H1 (cell line): ENCODE measurements at regions not wholly inside any gene's neighbourhood (a gene's known extent, or its start where the extent isn't known, plus 50 kb on each side); places are given as distances from the start of the nearest gene placed in this dataset.

Experiments
- CTCF ChIA-PET: fragments of 300-600 bp; sonication (Branson Sonifier 250); formaldehyde crosslinking; loops from one replicate; lab custom pipeline; 2021; ENCODE audit not compliant: partially characterized antibody; lab: Charles Lee
- POLR2A ChIA-PET: fragments of 300-600 bp; sonication (Branson Sonifier 250); formaldehyde crosslinking; loops from one replicate; lab custom pipeline; 2021; ENCODE audit warnings: inconsistent platforms; ENCODE audit not compliant: partially characterized antibody; lab: Charles Lee
- DNase-seq, 2 experiments: peaks; one replicate each; pipeline versions ENCODE4 v3.0.0 to v3.0.0-alpha.2; 2010 to 2022; ENCODE audit warnings: low spot score in 2 of 2, low read depth in 1 of 2, mixed read lengths in 1 of 2
- FAIRE-seq: peaks from 2 replicates; lab custom pipeline; 2011; peaks lifted over from hg19 to GRCh38; lab: Jason Lieb, UNC
- H2AFZ ChIP-seq: 2 replicates; pipeline ENCODE4 v1.8.1; 2012; ENCODE audit warnings: low read length, inconsistent platforms
- H2AK5ac ChIP-seq: 2 replicates; pipeline ENCODE4 v1.6.1; 2013; ENCODE audit warnings: low read depth, low read length
- H2BK120ac ChIP-seq: replicated peaks from 2 replicates; pipeline ENCODE3; 2013; ENCODE audit warnings: low read depth, low read length, inconsistent platforms
- H2BK12ac ChIP-seq: 2 replicates; pipeline ENCODE4 v1.6.1; 2013; ENCODE audit warnings: low read depth, low read length
- H2BK15ac ChIP-seq: 2 replicates; pipeline ENCODE4 v1.6.1; 2013; ENCODE audit warnings: low read length
- H2BK20ac ChIP-seq: 2 replicates; pipeline ENCODE4 v1.6.1; 2013; ENCODE audit warnings: low read length
- H2BK5ac ChIP-seq: 2 replicates; pipeline ENCODE4 v1.6.1; 2013; ENCODE audit warnings: low read depth, low read length
- H3K14ac ChIP-seq: 2 replicates; pipeline ENCODE4 v1.6.1; 2013; ENCODE audit warnings: inconsistent platforms; ENCODE audit not compliant: insufficient read length
- H3K18ac ChIP-seq: 2 replicates; pipeline ENCODE4 v1.6.1; 2013; ENCODE audit warnings: low read length; ENCODE audit errors: extremely low read depth
- H3K23ac ChIP-seq: 2 replicates; pipeline ENCODE4 v1.6.1; 2013; ENCODE audit warnings: inconsistent platforms; ENCODE audit not compliant: insufficient read length
- H3K23me2 ChIP-seq: 2 replicates; pipeline ENCODE4 v1.6.1; 2013; ENCODE audit warnings: low read depth, low read length
- H3K27ac ChIP-seq: 2 replicates; pipeline ENCODE4 v1.6.1; 2011; ENCODE audit warnings: low read depth, low read length, inconsistent platforms
- H3K27me3 ChIP-seq, 4 experiments: replicated peaks in 1 of 4; 1 replicate in 1 of 4; 2 replicates in 3 of 4; pipeline versions ENCODE4 v1.6.1 to v1.8.1; 2011 to 2013; ENCODE audit warnings: low read length in 3 of 4, mild to moderate bottlenecking in 3 of 4, inconsistent platforms in 2 of 4, mixed read lengths in 2 of 4, moderate library complexity in 1 of 4; ENCODE audit not compliant: control insufficient read depth in 3 of 4, insufficient read depth in 3 of 4; ENCODE audit errors: extremely low read depth in 1 of 4
- H3K36me3 ChIP-seq, 4 experiments: 2 replicates each; pipeline versions ENCODE4 v1.6.1 to v1.8.1; 2011 to 2013; ENCODE audit warnings: mild to moderate bottlenecking in 4 of 4, low read length in 3 of 4, moderate library complexity in 2 of 4, control low read depth in 1 of 4, inconsistent platforms in 1 of 4; ENCODE audit not compliant: insufficient read depth in 4 of 4, control insufficient read depth in 2 of 4
- H3K4ac ChIP-seq: replicated peaks from 2 replicates; pipeline ENCODE3; 2013; ENCODE audit warnings: low read length, low read depth, mixed read lengths, inconsistent platforms; ENCODE audit not compliant: insufficient read length
- H3K4me1 ChIP-seq, 4 experiments: replicated peaks in 1 of 4; 1 replicate in 1 of 4; 2 replicates in 3 of 4; pipeline versions ENCODE4 v1.6.1 to v1.8.1; 2011 to 2013; ENCODE audit warnings: low read length in 3 of 4, inconsistent platforms in 2 of 4, mixed read lengths in 1 of 4; ENCODE audit not compliant: insufficient read depth in 4 of 4, control insufficient read depth in 3 of 4
- H3K4me2 ChIP-seq, 2 experiments: 2 replicates each; pipeline versions ENCODE4 v1.6.1 to v1.8.1; 2011 to 2013; ENCODE audit warnings: low read depth in 2 of 2, low read length in 2 of 2, control low read depth in 1 of 2, inconsistent platforms in 1 of 2, mild to moderate bottlenecking in 1 of 2; ENCODE audit not compliant: insufficient read depth in 1 of 2
- H3K4me3 ChIP-seq, 4 experiments: fragments of 200-600, 300-600 bp in 1 of 4; sonication (generic), shearing (Covaris generic), sonication (Bioruptor Twin) in 1 of 4; 2 replicates each; pipeline versions ENCODE4 v1.5.1 to v1.8.1; 2011 to 2016; ENCODE audit warnings: low read length in 4 of 4, low read depth in 3 of 4, control low read depth in 2 of 4, inconsistent platforms in 2 of 4, mild to moderate bottlenecking in 2 of 4, mixed read lengths in 1 of 4, moderate library complexity in 1 of 4; ENCODE audit not compliant: insufficient read depth in 2 of 4; ENCODE audit errors: extremely low read depth in 1 of 4
- H3K56ac ChIP-seq: replicated peaks from 2 replicates; pipeline ENCODE3; 2013; ENCODE audit warnings: low read depth, mild to moderate bottlenecking, mixed read lengths, low read length, inconsistent platforms; ENCODE audit not compliant: insufficient read length
- H3K79me1 ChIP-seq: 2 replicates; pipeline ENCODE4 v1.6.1; 2013; ENCODE audit warnings: low read depth, low read length, control low read depth
- H3K79me2 ChIP-seq, 2 experiments: 2 replicates each; pipeline versions ENCODE4 v1.6.1 to v1.8.1; 2012 to 2013; ENCODE audit warnings: low read length in 2 of 2, mild to moderate bottlenecking in 2 of 2, inconsistent platforms in 1 of 2; ENCODE audit not compliant: insufficient read depth in 2 of 2, control insufficient read depth in 1 of 2
- H3K9ac ChIP-seq, 4 experiments: replicated peaks in 1 of 4; 1 replicate in 1 of 4; 2 replicates in 3 of 4; pipeline versions ENCODE4 v1.6.1 to v1.8.1; 2011 to 2013; ENCODE audit warnings: low read depth in 3 of 4, low read length in 3 of 4, control low read depth in 2 of 4, mild to moderate bottlenecking in 2 of 4, moderate library complexity in 2 of 4, inconsistent platforms in 1 of 4; ENCODE audit errors: extremely low read depth in 1 of 4
- H3K9me3 ChIP-seq, 2 experiments: 2 replicates each; pipeline versions ENCODE4 v1.6.1 to v1.8.1; 2012 to 2013; ENCODE audit warnings: mild to moderate bottlenecking in 2 of 2, moderate library complexity in 2 of 2, control low read depth in 1 of 2, inconsistent platforms in 1 of 2, low read depth in 1 of 2, low read length in 1 of 2, mixed read lengths in 1 of 2; ENCODE audit not compliant: insufficient read depth in 2 of 2
- H4K20me1 ChIP-seq, 2 experiments: replicated peaks in 1 of 2; 2 replicates each; pipeline versions ENCODE3 to v1.8.1; 2011 to 2013; ENCODE audit warnings: inconsistent platforms in 2 of 2, low read length in 2 of 2, mild to moderate bottlenecking in 1 of 2; ENCODE audit not compliant: insufficient read depth in 2 of 2, control insufficient read depth in 1 of 2
- H4K5ac ChIP-seq: 2 replicates; pipeline ENCODE4 v1.6.1; 2013; ENCODE audit warnings: low read length, low read depth, mixed read lengths, inconsistent platforms; ENCODE audit not compliant: insufficient read length
- H4K8ac ChIP-seq: 2 replicates; pipeline ENCODE4 v1.8.0; 2013; ENCODE audit warnings: mild to moderate bottlenecking, moderate library complexity, low read length, inconsistent platforms; ENCODE audit not compliant: insufficient read depth; ENCODE audit errors: extremely low read depth
- H4K91ac ChIP-seq: replicated peaks from 2 replicates; pipeline ENCODE3; 2013; ENCODE audit warnings: low read length, mixed read lengths, inconsistent platforms; ENCODE audit not compliant: insufficient read length
- BCL11A ChIP-seq, 2 experiments: IDR thresholded peaks; one replicate each; pipeline ENCODE4 v1.6.1; 2011; ENCODE audit warnings: low read depth in 2 of 2, low read length in 2 of 2, mild to moderate bottlenecking in 2 of 2
- CTCF ChIP-seq, 3 experiments: IDR thresholded peaks; 1 replicate in 2 of 3; 2 replicates in 1 of 3; pipeline versions ENCODE4 v1.5.1 to v1.6.1; 2011; ENCODE audit warnings: low read length in 3 of 3, mild to moderate bottlenecking in 3 of 3, inconsistent platforms in 2 of 3, low read depth in 1 of 3, moderate library complexity in 1 of 3; ENCODE audit not compliant: insufficient read depth in 1 of 3; ENCODE audit errors: control extremely low read depth in 1 of 3
- E2F6 ChIP-seq: IDR thresholded peaks from 2 replicates; pipeline ENCODE4 v1.6.1; 2012; ENCODE audit warnings: inconsistent platforms
- EGR1 ChIP-seq: IDR thresholded peaks from 2 replicates; pipeline ENCODE4 v1.6.1; 2011; ENCODE audit warnings: low read depth, low read length, borderline replicate concordance
- HDAC6 ChIP-seq: IDR thresholded peaks from one replicate; pipeline ENCODE4 v1.7.1; 2012; ENCODE audit warnings: low read depth, mild to moderate bottlenecking, inconsistent platforms, low read length, moderate library complexity
- JUND ChIP-seq: IDR thresholded peaks from 2 replicates; pipeline ENCODE4 v1.6.1; 2011; ENCODE audit warnings: mild to moderate bottlenecking, improper control_type of control experiment, low read length
- RXRA ChIP-seq: IDR thresholded peaks from 2 replicates; pipeline ENCODE4 v1.6.1; 2011; ENCODE audit warnings: low read depth, mild to moderate bottlenecking, low read length, moderate library complexity; ENCODE audit not compliant: insufficient read depth
- SRF ChIP-seq: IDR thresholded peaks from 2 replicates; pipeline ENCODE4 v1.6.1; 2011; ENCODE audit warnings: mild to moderate bottlenecking, low read depth, low read length, moderate library complexity
- SUZ12 ChIP-seq: fragments of 200-600 bp; sonication (generic); IDR thresholded peaks from 2 replicates; pipeline ENCODE4 v1.6.1; 2012; ENCODE audit warnings: mild to moderate bottlenecking, inconsistent platforms, low read length, moderate library complexity, mixed read lengths
- TAF1 ChIP-seq: IDR thresholded peaks from 2 replicates; pipeline ENCODE4 v1.6.1; 2011; ENCODE audit warnings: mild to moderate bottlenecking, low read depth, low read length
- TCF12 ChIP-seq: IDR thresholded peaks from 2 replicates; pipeline ENCODE4 v1.6.1; 2011; ENCODE audit warnings: low read depth, mild to moderate bottlenecking, low read length
- WGBS, 2 experiments: shearing (Covaris generic) in 1 of 2; methylation state at CpG; one replicate each; pipeline versions ENCODE4 v1.1.6 to v1.1.7; 2013 to 2015; ENCODE audit warnings: low lambda C conversion rate in 2 of 2, mixed read lengths in 2 of 2, inconsistent platforms in 1 of 2, low coverage in 1 of 2, missing lambda C conversion rate in 1 of 2; ENCODE audit not compliant: insufficient replicate concordance in 2 of 2, insufficient coverage in 1 of 2, insufficient read length in 1 of 2; ENCODE audit errors: extremely low coverage in 1 of 2, missing lambda C conversion rate in 1 of 2; 5-methylcytosine and 5-hydroxymethylcytosine counted together

GRCh38 chr14:104375551-104376201 is 203.9 kb upstream of the C14orf180 start:
- WGBS, 2 experiments = 90% methylated on average over 21 of the region's 21 CpGs; no CpG with 5 or more reads in 1 of the 2 experiments
- no peak for FAIRE-seq
- Histone ChIP-seq H3K79me1 (no peaks in the 10 kb centered on the region), H3K4me2 (no peak overlapping the region), H2BK20ac (no peak overlapping the region), H2BK120ac (no peak overlapping the region), H4K8ac (no peak overlapping the region), H3K79me2 (no peaks in the 10 kb centered on the region), H3K14ac (no peak overlapping the region), H2BK5ac (no peak overlapping the region), H3K9me3 (no peaks in the 10 kb centered on the region; a peak in 1 of 4 replicates), H3K23ac (no peak overlapping the region), H4K91ac (no peak overlapping the region), H3K27me3 (no peaks in the 10 kb centered on the region; a peak in 1 of 7 replicates), H4K5ac (no peak overlapping the region), H4K20me1 (no peaks in the 10 kb centered on the region), H3K27ac (no peak overlapping the region), H3K36me3 (no peaks in the 10 kb centered on the region), H2AK5ac (no peak overlapping the region), H2BK12ac (no peak overlapping the region), H3K56ac (no peak overlapping the region), H3K4ac (no peak overlapping the region), H3K9ac (no peak overlapping the region), H3K4me1 (no peaks in the 10 kb centered on the region; a peak in 1 of 7 replicates), H2AFZ (no peak overlapping the region), H3K4me3 (no peak overlapping the region), H2BK15ac (no peak overlapping the region), H3K23me2 (no peaks in the 10 kb centered on the region), H3K18ac (no peak overlapping the region)
- DNase-seq = no peak
- POLR2A ChIA-PET = interaction anchor here (0.6 kb wide), 1 partner anchor 18 kb away, joined by 3 read pairs; no protein-coding TSS in a partner anchor
- CTCF ChIA-PET = interaction anchor here (1.1 kb wide), 2 partner anchors 10 to 152 kb away, joined by 3 to 5 read pairs; no protein-coding TSS in a partner anchor
- TF ChIP-seq TAF1 (no peak), CTCF (IDR thresholded peaks at IDR 0.05; ENCODE audit: control extremely low read depth in 1 of 3, insufficient read depth in 1 of 3, low read depth in 1 of 3, low read length in 3 of 3) (no peak), SRF (no peak), E2F6 (no peak), EGR1 (no peak), BCL11A (IDR thresholded peaks at IDR 0.05; ENCODE audit: low read depth in 2 of 2, low read length in 2 of 2) (no peak), RXRA (no peak), TCF12 (no peak), HDAC6 (no peak), JUND (no peak), SUZ12 (no peak)
